ENCODE measurements at regions not wholly inside any gene's neighbourhood (a gene's known extent, or its start where the extent isn't known, plus 50 kb on each side); places are given as distances from the start of the nearest gene placed in this dataset.

GRCh38 chr7:84263106-84263505, 68.5 kb upstream of the SEMA3A start:
- TF ChIP-seq POLR2A (IDR thresholded peaks at IDR 0.05) (no peak), EP300 (IDR thresholded peaks at IDR 0.05) (no peak), CTCF (IDR thresholded peaks at IDR 0.05) (no peak)
- Histone ChIP-seq H3K4me3 (no peak overlapping the region), H3K9me3 (no peaks in the 10 kb centered on the region), H3K36me3 (no peaks in the 10 kb centered on the region), H3K4me1 (ENCODE audit: insufficient read depth) (no peaks in the 10 kb centered on the region), H3K27ac (no peak overlapping the region), H3K27me3 (no peaks in the 10 kb centered on the region)
- 26 to 46% (median 29%) methylated on average over 2 of the region's 2 CpGs for WGBS, 3 donors
- intact Hi-C loops (cut with DNase I): no loop called here
- no peak for DNase-seq

GRCh38 chr7:84261509-84261908, 66.9 kb upstream of the SEMA3A start:
- H3K27me3 ChIP-seq: no peaks in the 10 kb centered on the region
- no peaks in the 10 kb centered on the region for H3K4me1 ChIP-seq (ENCODE audit: insufficient read depth)
- no peaks in the 10 kb centered on the region for H3K9me3 ChIP-seq
- no peak overlapping the region for H3K4me3 ChIP-seq
- WGBS, 3 donors: 92 to 98% (median 97%) methylated on average over 4 of the region's 4 CpGs
- TF ChIP-seq CTCF (IDR thresholded peaks at IDR 0.05): no peak
- no peak for TF ChIP-seq EP300 (IDR thresholded peaks at IDR 0.05)
- no peak for TF ChIP-seq POLR2A (IDR thresholded peaks at IDR 0.05)
- H3K36me3 ChIP-seq: no peaks in the 10 kb centered on the region
- no peak overlapping the region for H3K27ac ChIP-seq
- intact Hi-C loops (cut with DNase I): no loop called here
- no peak for DNase-seq

- no peaks in the 10 kb centered on the region for H3K9me3 ChIP-seq
- intact Hi-C loops (cut with DNase I): no loop called here
- TF ChIP-seq POLR2A (IDR thresholded peaks at IDR 0.05) (no peak), CTCF (IDR thresholded peaks at IDR 0.05) (no peak), EP300 (IDR thresholded peaks at IDR 0.05) (no peak)
- H3K27me3 ChIP-seq: no peaks in the 10 kb centered on the region
- H3K4me1 ChIP-seq (ENCODE audit: insufficient read depth): no peaks in the 10 kb centered on the region
- H3K4me3 ChIP-seq: no peak overlapping the region
- DNase-seq: no peak
- no peak overlapping the region for H3K27ac ChIP-seq
- H3K36me3 ChIP-seq: no peaks in the 10 kb centered on the region
Measured at GRCh38 chr7:84258628-84259027, 64.0 kb upstream of the SEMA3A start.

GRCh38 chr7:84256571-84256971, 62.0 kb upstream of the SEMA3A start:
- WGBS, 3 donors: 20 to 25% (median 24%) methylated on average over 2 of the region's 2 CpGs
- Histone ChIP-seq H3K36me3 (no peaks in the 10 kb centered on the region), H3K9me3 (no peaks in the 10 kb centered on the region), H3K4me1 (ENCODE audit: insufficient read depth) (no peaks in the 10 kb centered on the region), H3K27me3 (no peaks in the 10 kb centered on the region), H3K4me3 (no peak overlapping the region), H3K27ac (no peak overlapping the region)
- intact Hi-C loops (cut with DNase I): no loop called here
- no peak for TF ChIP-seq CTCF (IDR thresholded peaks at IDR 0.05)
- no peak for DNase-seq

GRCh38 chr7:84251277-84251781, 56.7 kb upstream of the SEMA3A start:
- Histone ChIP-seq H3K36me3 (no peaks in the 10 kb centered on the region), H3K27ac (no peak overlapping the region), H3K27me3 (no peaks in the 10 kb centered on the region), H3K4me3 (no peak overlapping the region), H3K4me1 (ENCODE audit: insufficient read depth) (no peaks in the 10 kb centered on the region), H3K9me3 (no peaks in the 10 kb centered on the region)
- no peak for DNase-seq
- intact Hi-C loops (cut with DNase I): no loop called here
- no peak for TF ChIP-seq EP300 (IDR thresholded peaks at IDR 0.05)
- no peak for TF ChIP-seq CTCF (IDR thresholded peaks at IDR 0.05)
- TF ChIP-seq POLR2A (IDR thresholded peaks at IDR 0.05): no peak
- 78 to 82% (median 79%) methylated on average over 3 of the region's 3 CpGs for WGBS, 3 donors

All from ovary (tissue), 7 donors.